K562 (cell line): ENCODE measurements at regions not wholly inside any gene's neighbourhood (a gene's known extent, or its start where the extent isn't known, plus 50 kb on each side); places are given as distances from the start of the nearest gene placed in this dataset.
"Not testable (repeated sequence)": the region's sequence is repeated elsewhere in the genome, so short reads cannot be mapped to it uniquely, and the experiment has no call there.

Experiments
- ATAC-seq: fragments of 200-7000 bp; cut with Tn5 transposase; 3 replicates; pipeline ENCODE4 v1.9.1; 2020; ENCODE audit warnings: moderate library complexity
- BruUV-seq: library from RNA; stranded (reverse); fragments of 400-500 nt; replicated peaks from 2 replicates; lab custom pipeline; 2021; lab: Mats Ljungman, UMichigan
- CTCF ChIA-PET: fragments of 300-600 bp; formaldehyde crosslinking; extraction: SDS; loops from one replicate; lab custom pipeline; 2021; ENCODE audit warnings: low intra/inter-chr PET ratio; lab: Yijun Ruan, JAX
- POLR2A ChIA-PET: fragments of 300-600, 350-650 bp; sonication (Branson Sonifier 250); formaldehyde crosslinking; extraction: SDS; loops from one replicate; lab custom pipeline; 2021; ENCODE audit warnings: antibody characterized with exemption, inconsistent platforms; lab: Yijun Ruan, JAX
- DNase-seq, 4 experiments: peaks; one replicate each; pipeline versions ENCODE4 v3.0.0 to v3.0.0-alpha.2; 2011 to 2018; ENCODE audit warnings: low spot score in 3 of 4, mixed read lengths in 3 of 4; ENCODE audit errors: extremely low read depth in 1 of 4
- FAIRE-seq: peaks from 2 replicates; lab custom pipeline; 2011; peaks lifted over from hg19 to GRCh38; lab: Jason Lieb, UNC
- H2AFZ ChIP-seq: 2 replicates; pipeline ENCODE4 v1.6.0; 2011; ENCODE audit warnings: low read depth, low read length, control low read depth, inconsistent platforms
- H3K27ac ChIP-seq: fragments of 200-600 bp; 3 replicates; pipeline ENCODE4 v1.8.0; 2011; ENCODE audit warnings: low read depth, mild to moderate bottlenecking, control low read depth, inconsistent platforms, low read length, moderate library complexity, mixed read lengths; ENCODE audit errors: extremely low read depth
- H3K27me3 ChIP-seq, 2 experiments: fragments of 300-600 bp in 1 of 2; 2 replicates in 1 of 2; 3 replicates in 1 of 2; pipeline versions ENCODE4 v1.6.0 to v1.8.0; 2011; ENCODE audit warnings: inconsistent platforms in 2 of 2, low read length in 2 of 2, mild to moderate bottlenecking in 1 of 2, mixed read lengths in 1 of 2, moderate library complexity in 1 of 2; ENCODE audit not compliant: control insufficient read depth in 2 of 2, insufficient read depth in 2 of 2
- H3K36me3 ChIP-seq: fragments of 300-600 bp; 3 replicates; pipeline ENCODE4 v1.8.0; 2011; ENCODE audit warnings: mild to moderate bottlenecking, low read length, inconsistent platforms; ENCODE audit not compliant: control insufficient read depth, insufficient read depth
- H3K4me1 ChIP-seq, 2 experiments: fragments of 200-600 bp in 1 of 2; replicated peaks in 1 of 2; 2 replicates in 1 of 2; 3 replicates in 1 of 2; pipeline versions ENCODE4 v1.5.1 to v1.8.0; 2011; ENCODE audit warnings: inconsistent platforms in 2 of 2, low read length in 2 of 2, mild to moderate bottlenecking in 1 of 2, mixed read lengths in 1 of 2, moderate library complexity in 1 of 2; ENCODE audit not compliant: control insufficient read depth in 2 of 2, insufficient read depth in 2 of 2
- H3K4me2 ChIP-seq: 2 replicates; pipeline ENCODE4 v1.6.1; 2011; ENCODE audit warnings: low read length, control low read depth, inconsistent platforms, mixed read lengths; ENCODE audit not compliant: insufficient read depth
- H3K4me3 ChIP-seq: fragments of 200-600 bp; sonication (generic), shearing (Covaris generic); 2 replicates; pipeline ENCODE4 v1.5.1; 2016; ENCODE audit warnings: control low read depth, inconsistent platforms
- H3K79me2 ChIP-seq: fragments of 200-600 bp; 3 replicates; pipeline ENCODE4 v1.8.0; 2011; ENCODE audit warnings: low read length, inconsistent platforms; ENCODE audit not compliant: control insufficient read depth, insufficient read depth
- H3K9ac ChIP-seq, 2 experiments: 2 replicates each; pipeline versions ENCODE4 v1.6.0 to v1.6.1; 2011; ENCODE audit warnings: low read depth in 2 of 2, low read length in 2 of 2, control low read depth in 1 of 2, inconsistent platforms in 1 of 2, mild to moderate bottlenecking in 1 of 2, mixed read lengths in 1 of 2; ENCODE audit not compliant: insufficient read depth in 1 of 2
- H3K9me1 ChIP-seq: one replicate; pipeline ENCODE4 v1.6.0; 2011; ENCODE audit warnings: inconsistent platforms, mild to moderate bottlenecking, low read length, moderate library complexity; ENCODE audit not compliant: control insufficient read depth, insufficient read depth
- H3K9me3 ChIP-seq: replicated peaks from 2 replicates; pipeline ENCODE4 v1.5.1; 2011; ENCODE audit warnings: low read depth, low read length, inconsistent platforms; ENCODE audit not compliant: control insufficient read depth, insufficient read depth
- H4K20me1 ChIP-seq: replicated peaks from 2 replicates; pipeline ENCODE4 v1.6.1; 2011; ENCODE audit warnings: low read length, inconsistent platforms, mixed read lengths; ENCODE audit not compliant: control insufficient read depth, insufficient read depth
- L3MBTL2 ChIP-seq: fragments of 450-650 bp; IDR thresholded peaks from 2 replicates; pipeline ENCODE4 v1.6.1; 2016; ENCODE audit warnings: mild to moderate bottlenecking, moderate library complexity
- REST ChIP-seq, 2 experiments: fragments of 450-650 bp; formaldehyde crosslinking in 1 of 2; IDR thresholded peaks; 2 replicates each; pipeline versions ENCODE4 v1.4.0 to v1.6.1; 2014 to 2020; ENCODE audit warnings: mild to moderate bottlenecking in 2 of 2, borderline replicate concordance in 1 of 2, low read depth in 1 of 2
- WGBS: fragments of 100-300 bp; shearing (Covaris generic); methylation state at CpG from one replicate; pipeline ENCODE4 v1.1.6; 2016; ENCODE audit warnings: low coverage, mixed read lengths; ENCODE audit not compliant: insufficient coverage; ENCODE audit errors: missing lambda C conversion rate; 5-methylcytosine and 5-hydroxymethylcytosine counted together
- in situ Hi-C: fragments of 300-500 bp; cut with MboI; formaldehyde crosslinking; loops from 4 replicates; pipeline ENCODE4 v1.15.0; 2018; ENCODE audit warnings: inconsistent platforms, mixed read lengths
- intact Hi-C: fragments of 100-400 bp; cut with micrococcal nuclease; formaldehyde crosslinking; loops from 2 replicates; pipeline ENCODE4 v1.14.2; 2022

DNA sequence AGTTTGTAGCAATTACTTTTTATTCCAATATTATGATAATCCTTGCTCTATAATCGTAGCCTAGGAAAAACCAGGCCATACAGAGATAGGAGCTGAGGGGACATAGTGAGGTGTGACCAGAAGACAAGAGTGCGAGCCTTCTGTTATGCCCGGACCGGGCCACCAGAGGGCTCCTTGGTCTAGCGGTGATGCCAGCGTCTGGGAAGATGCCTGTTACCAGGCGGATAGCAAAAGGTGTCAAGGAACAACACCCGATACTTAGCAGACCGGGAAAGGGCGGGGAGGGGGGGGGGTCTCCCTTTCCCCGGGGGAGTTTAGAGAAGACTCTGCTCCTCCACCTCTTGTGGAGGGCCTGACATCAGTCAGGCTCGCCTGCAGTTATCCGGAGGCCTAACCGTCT is 67.1 kb upstream of the MUC20 start (continued):
- peak; percentile 60; the same call in 1 of the 2 replicates for TF ChIP-seq REST (IDR thresholded peaks at IDR 0.05; ENCODE audit: borderline replicate concordance)
- not testable (repeated sequence) for TF ChIP-seq REST (CRISPR knock-in tag; IDR thresholded peaks at IDR 0.05; ENCODE audit: low read depth)
- 0 out of 2 replicates have a peak, but pooled peaks have one; percentile 19 for TF ChIP-seq L3MBTL2

DNA sequence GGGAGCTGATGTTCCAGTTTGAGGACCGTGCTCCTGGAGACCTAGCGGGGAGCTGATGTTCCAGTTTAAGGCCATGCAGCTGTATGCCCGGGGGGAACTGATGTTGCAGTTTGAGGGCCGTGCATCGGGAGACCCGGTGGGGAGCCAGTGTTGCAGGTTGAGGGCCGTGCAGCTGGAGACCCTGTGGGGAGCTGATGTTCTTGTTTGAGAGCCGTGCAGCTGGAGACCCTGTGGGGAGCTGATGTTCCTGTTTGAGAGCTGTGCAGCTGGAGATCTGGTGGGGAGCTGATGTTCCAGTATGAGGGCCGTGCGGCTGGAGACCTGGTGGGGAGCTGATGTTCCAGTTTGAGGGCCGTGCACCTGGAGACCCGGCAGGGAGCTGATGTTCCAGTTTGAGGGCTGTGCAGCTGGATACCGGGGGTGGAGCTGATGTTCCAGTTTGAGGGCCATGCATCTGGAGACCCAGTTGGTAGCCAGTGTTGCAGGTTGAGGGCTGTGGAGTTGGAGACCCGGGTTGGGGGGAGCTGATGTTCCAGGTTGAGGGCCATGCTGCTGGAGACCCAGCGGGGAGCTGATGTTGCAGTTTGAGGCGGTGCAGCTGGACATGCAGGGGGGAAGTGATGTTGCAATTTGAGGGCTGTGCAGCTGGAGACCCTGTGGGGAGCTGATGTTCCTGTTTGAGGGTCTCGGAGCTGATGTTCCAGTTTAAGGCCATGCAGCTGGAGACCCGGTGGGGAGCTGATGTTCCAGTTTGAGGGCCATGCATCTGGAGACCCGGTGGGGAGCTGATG is 64.4 kb upstream of the APOD start:
- BruUV-seq, FAIRE-seq, H3K79me2 ChIP-seq, POLR2A ChIA-PET, H3K36me3 ChIP-seq, H3K4me2 ChIP-seq, H3K27ac ChIP-seq, CTCF ChIA-PET, H3K4me3 ChIP-seq, H3K4me1 ChIP-seq, H4K20me1 ChIP-seq, H3K27me3 ChIP-seq, intact Hi-C loops, DNase-seq, H2AFZ ChIP-seq, ATAC-seq, H3K9ac ChIP-seq, H3K9me3 ChIP-seq, H3K9me1 ChIP-seq: not testable (repeated sequence)
- 78% methylated on average over 18 of the region's 19 CpGs for WGBS
- in situ Hi-C loops, result loop anchor here (5.0 kb wide), 1 partner anchor 1989 kb away; no protein-coding TSS in a partner anchor

DNA sequence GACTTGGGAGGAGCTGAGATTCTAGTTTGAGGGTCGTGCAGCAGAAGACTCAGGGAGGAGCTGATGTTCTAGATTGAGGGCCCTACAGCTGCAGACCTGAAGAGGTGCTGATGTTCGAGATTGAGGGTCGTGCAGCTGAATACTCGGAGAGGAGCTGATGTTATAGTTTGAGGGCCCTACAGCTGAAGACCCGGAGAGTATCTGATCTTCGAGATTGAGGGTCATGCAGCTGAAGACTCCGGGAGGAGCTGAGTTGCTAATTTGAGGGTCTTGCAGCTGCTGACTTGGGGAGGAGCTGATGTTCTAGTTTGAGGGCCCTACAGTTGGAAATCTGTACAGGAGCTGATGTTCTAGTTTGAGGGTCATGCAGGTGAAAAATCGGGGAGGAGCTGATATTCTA is 62.1 kb upstream of the APOD start:
- DNase-seq, H3K9me3 ChIP-seq, H3K4me2 ChIP-seq, intact Hi-C loops, H3K27ac ChIP-seq, H3K4me3 ChIP-seq, H3K79me2 ChIP-seq, H3K9me1 ChIP-seq, H3K36me3 ChIP-seq, H3K4me1 ChIP-seq, BruUV-seq, H4K20me1 ChIP-seq, ATAC-seq, CTCF ChIA-PET, H3K27me3 ChIP-seq, H3K9ac ChIP-seq, H2AFZ ChIP-seq, FAIRE-seq, POLR2A ChIA-PET: not testable (repeated sequence)
- in situ Hi-C loops, result loop anchor here (5.0 kb wide), 1 partner anchor 1991 kb away; no protein-coding TSS in a partner anchor
- WGBS, result 52% methylated on average over 8 of the region's 8 CpGs
